ENCODE measurements at regions not wholly inside any gene's neighbourhood (a gene's known extent, or its start where the extent isn't known, plus 50 kb on each side); places are given as distances from the start of the nearest gene placed in this dataset.

- TF ChIP-seq POLR2A (IDR thresholded peaks at IDR 0.05) = no peak
- TF ChIP-seq CTCF (IDR thresholded peaks at IDR 0.05) = no peak
- TF ChIP-seq EP300 (IDR thresholded peaks at IDR 0.05) = no peak
Measured at GRCh38 chr9:16217943-16218701, 652.3 kb downstream of the BNC2 start.

Measured in tibial nerve (tissue), 4 donors.